Activated CD4-positive, alpha-beta T cell treated with anti-CD3 and anti-CD28 coated beads for 4 hours (primary cell): ENCODE measurements at regions not wholly inside any gene's neighbourhood (a gene's known extent, or its start where the extent isn't known, plus 50 kb on each side); places are given as distances from the start of the nearest gene placed in this dataset.
"Not testable (repeated sequence)": the region's sequence is repeated elsewhere in the genome, so short reads cannot be mapped to it uniquely, and the experiment has no call there.

Experiments used
- DNase-seq, 2 donors: peaks; one replicate each; pipeline ENCODE4 v3.0.0-alpha.2; 2020

- no peak for DNase-seq
Observed at GRCh38 chr3:11711876-11712275, 68.2 kb upstream of the VGLL4 start.

GRCh38 chr3:11709782-11710181 lies 66.1 kb upstream of the VGLL4 start:
- DNase-seq, result no peak

GRCh38 chr3:11707084-11707483 lies 63.4 kb upstream of the VGLL4 start:
- not testable (repeated sequence) for DNase-seq

DNA sequence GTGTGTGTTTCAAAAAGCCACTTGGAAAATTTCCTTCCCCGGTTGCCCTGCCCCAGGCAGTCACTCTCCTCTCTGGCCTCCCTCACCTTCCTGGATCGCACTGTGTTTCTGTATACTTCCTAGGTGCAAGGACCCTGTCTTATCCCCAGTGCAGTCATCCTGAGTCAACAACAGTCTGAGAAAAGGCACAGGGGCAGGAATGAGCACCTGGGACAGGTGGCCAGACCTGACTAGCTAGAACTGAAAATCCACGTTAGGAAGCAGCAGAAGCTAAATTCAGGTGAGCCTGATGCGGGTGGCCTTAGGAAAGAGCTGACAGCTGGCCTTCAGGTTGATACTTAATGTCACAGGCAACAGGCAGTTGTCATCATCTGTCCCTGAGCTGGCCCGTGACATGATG lies 62.9 kb upstream of the VGLL4 start:
- no peak for DNase-seq

DNA sequence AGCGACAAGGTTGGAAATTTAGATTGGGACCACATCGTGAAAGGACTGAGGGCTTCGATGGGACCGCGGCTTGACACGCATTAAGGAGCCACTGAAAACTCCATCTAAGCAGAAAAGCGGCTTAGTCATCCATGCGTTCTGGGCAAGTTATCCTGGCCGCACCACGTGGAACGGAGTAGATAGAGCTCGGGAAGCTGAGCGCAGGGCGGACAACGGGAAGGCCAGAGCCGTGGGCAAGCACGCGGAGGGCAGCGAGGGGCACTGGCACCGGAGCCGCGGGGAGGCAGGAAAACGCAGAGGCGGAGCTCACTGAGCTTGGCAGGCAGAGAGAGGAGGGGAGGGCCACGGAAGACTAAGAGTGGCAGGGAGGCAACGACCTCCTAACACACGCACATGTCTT lies 61.3 kb upstream of the VGLL4 start:
- no peak for DNase-seq

DNA sequence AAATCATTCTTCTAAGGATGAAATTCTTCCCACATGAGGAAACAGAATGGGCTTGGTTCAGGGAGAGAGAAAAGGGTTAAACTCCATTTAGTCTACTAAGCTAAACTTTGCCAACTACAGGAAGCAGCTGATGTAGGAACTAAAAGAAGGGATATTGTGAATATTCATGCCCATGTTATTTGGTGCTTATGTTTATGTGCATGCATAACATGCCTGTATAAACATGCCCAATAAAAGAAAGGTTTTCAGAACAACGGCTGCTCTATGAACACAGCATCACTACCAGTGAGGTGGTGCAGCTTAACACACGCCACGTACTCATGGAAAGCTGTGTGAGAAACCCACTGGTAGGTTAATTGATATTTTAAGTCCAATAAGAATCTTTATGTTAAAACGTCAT lies 59.4 kb upstream of the VGLL4 start:
- DNase-seq, result no peak

- DNase-seq, result no peak
Observed at GRCh38 chr3:11699083-11699427, 55.3 kb upstream of the VGLL4 start.

- no peak for DNase-seq
Observed at GRCh38 chr3:11698326-11699082, 54.8 kb upstream of the VGLL4 start.

DNA sequence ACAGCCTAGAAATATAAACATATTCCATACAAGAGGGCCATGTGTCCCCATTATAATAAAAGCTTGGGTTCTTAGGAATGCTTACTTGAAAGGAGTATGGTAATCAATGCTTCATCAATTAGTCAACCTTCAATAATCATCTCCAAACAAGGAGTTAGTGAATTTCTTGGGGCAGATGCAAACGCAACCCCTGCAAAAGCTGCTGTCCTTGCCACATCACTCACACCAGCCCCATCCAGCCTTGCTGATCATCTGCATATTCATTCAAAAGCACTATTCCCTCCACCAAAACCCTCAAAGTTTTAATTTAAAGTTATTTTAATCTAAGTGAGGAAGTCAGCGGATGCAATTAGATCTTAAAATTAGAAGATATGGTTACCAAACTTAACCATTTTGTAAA lies 54.0 kb upstream of the VGLL4 start:
- no peak for DNase-seq

DNA sequence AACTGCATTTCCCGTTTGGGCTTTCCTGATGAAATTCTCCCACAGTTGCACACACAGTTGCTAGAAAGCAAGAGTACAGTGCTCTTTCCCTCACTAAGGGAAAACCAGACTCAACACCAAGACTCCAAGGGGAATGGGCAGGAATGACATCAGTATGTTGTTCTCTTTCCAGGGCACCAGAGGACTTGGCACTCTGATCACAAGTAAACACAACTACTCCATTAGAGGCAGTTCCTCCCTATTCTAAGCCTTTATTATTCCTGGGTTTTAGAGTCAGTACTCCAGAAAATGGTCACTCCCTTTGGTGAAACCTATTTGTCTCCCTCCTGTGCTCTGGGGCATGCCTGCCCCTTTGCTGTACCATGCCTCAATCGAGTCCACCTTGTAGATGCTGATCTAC lies 52.3 kb upstream of the VGLL4 start:
- no peak for DNase-seq
